ENCODE measurements at regions not wholly inside any gene's neighbourhood (a gene's known extent, or its start where the extent isn't known, plus 50 kb on each side); places are given as distances from the start of the nearest gene placed in this dataset.

DNA sequence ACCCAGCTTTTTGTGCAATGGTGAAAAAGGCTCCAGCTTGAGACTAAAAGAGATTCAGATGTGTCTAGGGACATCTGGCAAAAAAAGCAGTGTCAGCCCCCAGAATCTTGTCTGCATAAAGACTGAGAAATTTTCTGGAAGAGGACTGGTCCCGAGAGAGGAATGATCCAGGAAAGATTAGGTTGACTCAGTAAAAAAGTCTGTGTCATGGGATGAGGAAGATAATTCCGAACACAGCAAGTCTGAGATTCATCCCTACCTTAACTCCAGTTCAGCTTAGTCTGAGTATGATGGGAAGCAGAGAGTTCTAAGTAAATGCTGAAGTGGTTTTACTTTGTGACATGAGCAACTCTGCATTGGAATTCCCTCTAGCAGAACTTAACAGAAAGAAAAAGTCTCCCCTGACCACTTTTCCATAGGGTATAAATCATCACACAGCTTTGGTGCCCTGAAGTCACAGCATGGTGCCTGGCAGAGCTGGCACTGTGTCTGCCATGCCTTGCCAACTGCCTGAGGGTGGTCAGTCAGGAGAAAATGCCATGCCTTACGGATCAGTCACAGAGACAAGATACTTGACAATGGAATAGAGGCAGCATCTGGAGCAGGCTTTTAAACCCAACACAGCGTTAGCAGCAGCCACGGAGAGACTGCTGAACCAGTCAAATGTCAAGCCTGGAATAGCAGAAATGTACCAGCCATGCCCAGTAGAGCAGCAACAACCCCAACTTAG, 153.4 kb downstream of the ZC3H11B start:
- Histone ChIP-seq H3K4me1 (ENCODE audit: insufficient read depth, low read length) (peaks cover 11% of the 10 kb centered on the region), H3K27ac (ENCODE audit: low read depth, low read length) (peak overlapping the region; percentile 17), H4K20me1 (ENCODE audit: insufficient read depth, low read length) (no peaks in the 10 kb centered on the region), H3K4me2 (ENCODE audit: insufficient read depth, low read length) (peak overlapping the region; percentile 30), H3K4me3 (ENCODE audit: insufficient read depth, low read length) (no peak overlapping the region), H2AFZ (ENCODE audit: low read length) (no peak overlapping the region), H3K9me3 (ENCODE audit: low read depth, low read length) (no peaks in the 10 kb centered on the region), H3K36me3 (ENCODE audit: insufficient read depth, low read length) (no peaks in the 10 kb centered on the region), H3K27me3 (ENCODE audit: insufficient read depth, low read length) (no peaks in the 10 kb centered on the region), H3K79me2 (ENCODE audit: insufficient read depth, low read length) (no peaks in the 10 kb centered on the region)
- DNase-seq (ENCODE audit: insufficient read length, low spot score, missing footprints) = no peak
- TF ChIP-seq, protein P1, sequence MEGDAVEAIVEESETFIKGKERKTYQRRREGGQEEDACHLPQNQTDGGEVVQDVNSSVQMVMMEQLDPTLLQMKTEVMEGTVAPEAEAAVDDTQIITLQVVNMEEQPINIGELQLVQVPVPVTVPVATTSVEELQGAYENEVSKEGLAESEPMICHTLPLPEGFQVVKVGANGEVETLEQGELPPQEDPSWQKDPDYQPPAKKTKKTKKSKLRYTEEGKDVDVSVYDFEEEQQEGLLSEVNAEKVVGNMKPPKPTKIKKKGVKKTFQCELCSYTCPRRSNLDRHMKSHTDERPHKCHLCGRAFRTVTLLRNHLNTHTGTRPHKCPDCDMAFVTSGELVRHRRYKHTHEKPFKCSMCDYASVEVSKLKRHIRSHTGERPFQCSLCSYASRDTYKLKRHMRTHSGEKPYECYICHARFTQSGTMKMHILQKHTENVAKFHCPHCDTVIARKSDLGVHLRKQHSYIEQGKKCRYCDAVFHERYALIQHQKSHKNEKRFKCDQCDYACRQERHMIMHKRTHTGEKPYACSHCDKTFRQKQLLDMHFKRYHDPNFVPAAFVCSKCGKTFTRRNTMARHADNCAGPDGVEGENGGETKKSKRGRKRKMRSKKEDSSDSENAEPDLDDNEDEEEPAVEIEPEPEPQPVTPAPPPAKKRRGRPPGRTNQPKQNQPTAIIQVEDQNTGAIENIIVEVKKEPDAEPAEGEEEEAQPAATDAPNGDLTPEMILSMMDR (IDR thresholded peaks at IDR 0.05; ENCODE audit: extremely low read depth, low read depth, low read length) = no peak

DNA sequence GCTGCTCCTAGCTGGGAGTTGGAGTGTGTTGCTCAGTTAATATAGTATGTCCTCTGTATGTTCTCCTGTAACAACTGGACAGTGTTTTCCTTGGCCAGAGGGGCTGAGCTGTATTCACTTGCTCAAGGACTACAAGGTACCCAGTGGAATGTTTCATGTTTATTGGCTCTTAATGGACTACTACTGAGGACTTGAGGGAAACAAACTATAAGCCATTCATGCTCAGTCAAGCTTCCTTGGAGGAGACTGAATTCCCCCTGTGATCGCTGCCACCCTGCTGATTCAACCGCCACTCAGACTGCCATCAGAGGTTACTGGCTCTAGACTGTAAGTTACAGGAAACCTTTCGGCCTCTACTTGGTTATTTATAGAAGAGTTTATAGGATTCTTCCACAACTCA, 166.6 kb downstream of the ZC3H11B start:
- H2AFZ ChIP-seq (ENCODE audit: low read length) = peak overlapping the region; percentile 78
- H3K36me3 ChIP-seq (ENCODE audit: insufficient read depth, low read length) = no peaks in the 10 kb centered on the region
- H4K20me1 ChIP-seq (ENCODE audit: insufficient read depth, low read length) = no peaks in the 10 kb centered on the region
- no peak overlapping the region for H3K27ac ChIP-seq (ENCODE audit: low read depth, low read length)
- H3K9me3 ChIP-seq (ENCODE audit: low read depth, low read length) = no peaks in the 10 kb centered on the region
- H3K4me2 ChIP-seq (ENCODE audit: insufficient read depth, low read length) = no peak overlapping the region
- TF ChIP-seq, protein P1 (IDR thresholded peaks at IDR 0.05; ENCODE audit: extremely low read depth, low read depth, low read length) = no peak
- H3K4me3 ChIP-seq (ENCODE audit: insufficient read depth, low read length) = no peak overlapping the region
- no peak for DNase-seq (ENCODE audit: insufficient read length, low spot score, missing footprints)
- no peaks in the 10 kb centered on the region for H3K27me3 ChIP-seq (ENCODE audit: insufficient read depth, low read length)
- no peaks in the 10 kb centered on the region for H3K79me2 ChIP-seq (ENCODE audit: insufficient read depth, low read length)
- H3K4me1 ChIP-seq (ENCODE audit: insufficient read depth, low read length) = peaks cover 24% of the 10 kb centered on the region

DNA sequence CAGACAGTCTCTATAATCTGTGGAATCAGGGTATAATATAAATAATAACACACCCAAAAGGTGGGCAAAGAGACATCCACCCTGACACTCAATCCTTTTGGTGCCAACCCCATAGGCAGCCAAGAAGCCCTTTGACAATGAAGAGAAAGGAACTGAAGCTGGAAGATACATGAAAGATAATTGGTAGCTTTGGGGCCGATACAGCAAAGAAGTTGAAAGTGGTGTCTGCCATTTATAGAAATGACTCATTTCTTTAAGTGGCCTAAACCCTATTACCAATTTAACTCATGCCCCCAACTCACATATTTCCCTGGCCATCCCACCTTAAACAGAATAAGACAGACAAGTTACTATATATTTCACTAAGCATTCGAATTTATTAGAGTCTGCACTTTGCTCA, 167.0 kb downstream of the ZC3H11B start:
- TF ChIP-seq, protein P1 (IDR thresholded peaks at IDR 0.05; ENCODE audit: extremely low read depth, low read depth, low read length) = no peak
- H2AFZ ChIP-seq (ENCODE audit: low read length) = peak overlapping the region; percentile 78
- H3K79me2 ChIP-seq (ENCODE audit: insufficient read depth, low read length) = no peaks in the 10 kb centered on the region
- no peaks in the 10 kb centered on the region for H3K27me3 ChIP-seq (ENCODE audit: insufficient read depth, low read length)
- no peak for DNase-seq (ENCODE audit: insufficient read length, low spot score, missing footprints)
- no peaks in the 10 kb centered on the region for H3K9me3 ChIP-seq (ENCODE audit: low read depth, low read length)
- no peaks in the 10 kb centered on the region for H4K20me1 ChIP-seq (ENCODE audit: insufficient read depth, low read length)
- H3K27ac ChIP-seq (ENCODE audit: low read depth, low read length) = no peak overlapping the region
- no peaks in the 10 kb centered on the region for H3K36me3 ChIP-seq (ENCODE audit: insufficient read depth, low read length)
- H3K4me1 ChIP-seq (ENCODE audit: insufficient read depth, low read length) = peaks cover 24% of the 10 kb centered on the region
- H3K4me2 ChIP-seq (ENCODE audit: insufficient read depth, low read length) = no peak overlapping the region
- no peak overlapping the region for H3K4me3 ChIP-seq (ENCODE audit: insufficient read depth, low read length)

DNA sequence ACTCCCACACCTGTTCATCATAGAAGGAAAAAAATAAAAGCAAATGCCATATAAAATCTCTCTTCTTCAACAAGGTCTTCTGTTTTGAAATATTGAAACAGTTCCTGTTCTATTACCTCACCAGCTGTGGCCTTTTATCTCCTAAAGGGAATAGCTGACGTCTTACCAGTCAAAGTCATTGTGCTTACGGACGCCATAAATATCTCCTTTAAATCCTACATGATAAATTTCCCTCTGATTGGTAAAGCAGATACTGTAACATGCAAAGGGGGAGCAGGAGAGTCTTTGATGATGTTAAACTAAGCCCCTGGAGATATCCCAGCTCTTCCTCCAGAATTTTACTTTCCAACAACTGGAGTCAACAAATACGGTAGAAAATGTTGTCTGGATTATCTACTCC, 168.4 kb downstream of the ZC3H11B start:
- no peak overlapping the region for H2AFZ ChIP-seq (ENCODE audit: low read length)
- no peaks in the 10 kb centered on the region for H3K36me3 ChIP-seq (ENCODE audit: insufficient read depth, low read length)
- H3K4me2 ChIP-seq (ENCODE audit: insufficient read depth, low read length) = peak overlapping the region; percentile 21
- H3K4me1 ChIP-seq (ENCODE audit: insufficient read depth, low read length) = peaks cover 24% of the 10 kb centered on the region
- peak overlapping the region; percentile 56 for H3K27ac ChIP-seq (ENCODE audit: low read depth, low read length)
- no peak overlapping the region for H3K4me3 ChIP-seq (ENCODE audit: insufficient read depth, low read length)
- TF ChIP-seq, protein P1 (IDR thresholded peaks at IDR 0.05; ENCODE audit: extremely low read depth, low read depth, low read length) = no peak
- no peaks in the 10 kb centered on the region for H3K9me3 ChIP-seq (ENCODE audit: low read depth, low read length)
- no peaks in the 10 kb centered on the region for H4K20me1 ChIP-seq (ENCODE audit: insufficient read depth, low read length)
- no peaks in the 10 kb centered on the region for H3K27me3 ChIP-seq (ENCODE audit: insufficient read depth, low read length)
- DNase-seq (ENCODE audit: insufficient read length, low spot score, missing footprints) = no peak
- no peaks in the 10 kb centered on the region for H3K79me2 ChIP-seq (ENCODE audit: insufficient read depth, low read length)
